ENCODE measurements at regions not wholly inside any gene's neighbourhood (a gene's known extent, or its start where the extent isn't known, plus 50 kb on each side); places are given as distances from the start of the nearest gene placed in this dataset.

DNA sequence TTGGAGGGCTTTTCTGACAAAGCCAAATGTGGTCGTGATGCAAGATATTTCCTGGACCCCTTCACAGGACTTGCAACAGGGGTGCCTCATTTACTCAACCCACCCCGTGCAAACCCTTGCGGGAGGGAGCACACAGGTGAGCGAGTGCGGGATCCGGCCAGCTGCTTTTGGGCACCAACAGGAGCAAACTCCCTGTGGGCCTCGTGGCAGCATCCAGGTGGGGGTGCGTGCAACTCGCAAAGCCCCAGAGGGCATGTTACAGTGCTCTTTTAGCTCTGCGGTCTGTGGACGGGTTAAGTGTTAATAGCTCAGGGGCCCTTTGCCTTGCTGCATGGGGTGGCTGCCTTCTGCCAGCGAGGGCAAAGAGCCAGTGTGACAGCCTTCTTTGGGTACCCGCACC is 707.6 kb upstream of the MDGA2 start:
- H3K27me3 ChIP-seq (replicated peaks in 1 of 2; ENCODE audit: control insufficient read depth in 2 of 2, extremely low read depth in 1 of 2, insufficient read depth in 2 of 2, low read length in 1 of 2): no peaks in the 10 kb centered on the region
- H3K36me3 ChIP-seq (ENCODE audit: control insufficient read depth in 2 of 2, extremely low read depth in 1 of 2, insufficient read depth in 1 of 2, low read length in 1 of 2): no peaks in the 10 kb centered on the region
- H3K36me3 Mint-ChIP-seq: no peaks in the 10 kb centered on the region
- peaks cover 0 to 11% (median 9%) of the 10 kb centered on the region in 3 donors for H3K9me3 Mint-ChIP-seq
- POLR2A ChIA-PET: no interaction called here
- no peak for ATAC-seq (replicated peaks in 1 of 4)
- WGBS (ENCODE audit: insufficient coverage): 91% methylated on average over 12 of the region's 13 CpGs
- H3K4me1 ChIP-seq (ENCODE audit: control insufficient read depth in 1 of 2, extremely low read depth in 1 of 2, insufficient read depth in 2 of 2, low read length in 2 of 2): no peaks in the 10 kb centered on the region
- no peaks in the 10 kb centered on the region for H3K27me3 Mint-ChIP-seq
- no peak overlapping the region for H3K4me3 ChIP-seq (ENCODE audit: control insufficient read depth in 1 of 2, extremely low read depth in 1 of 2, low read length in 1 of 2)
- CTCF ChIA-PET: no interaction called here
- no peaks in the 10 kb centered on the region for H3K4me1 Mint-ChIP-seq
- H3K4me3 Mint-ChIP-seq: no peak overlapping the region
- H3K9me3 ChIP-seq: no peaks in the 10 kb centered on the region
- H3K27ac ChIP-seq (ENCODE audit: low read length): no peak overlapping the region
- H3K27ac Mint-ChIP-seq: no peak overlapping the region
- DNase-seq: no peak

DNA sequence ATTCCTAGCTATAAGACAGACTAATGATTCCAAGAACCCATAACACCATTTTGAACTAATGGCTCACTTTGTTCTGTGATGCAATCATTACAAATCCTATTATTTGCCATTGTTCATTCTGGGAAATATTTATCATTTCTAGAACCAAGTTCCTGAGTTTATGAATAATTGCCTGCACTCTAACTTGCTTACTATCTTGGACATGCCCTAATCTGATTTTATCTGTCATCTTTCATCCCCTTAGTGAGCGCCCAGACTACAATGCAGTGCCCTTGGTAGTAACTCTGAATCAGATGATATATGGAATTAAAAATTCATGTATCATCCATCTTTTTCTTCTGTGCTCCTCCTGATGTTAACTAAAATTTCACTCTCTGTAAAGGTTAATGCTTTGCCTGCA is 703.1 kb upstream of the MDGA2 start:
- H3K4me3 Mint-ChIP-seq: no peak overlapping the region
- H3K27me3 Mint-ChIP-seq: no peaks in the 10 kb centered on the region
- ATAC-seq (replicated peaks in 1 of 4) (no peak), DNase-seq (no peak)
- H3K9me3 ChIP-seq: no peaks in the 10 kb centered on the region
- no CpG with 5 or more reads among the region's 1 CpG for WGBS (ENCODE audit: insufficient coverage)
- H3K36me3 ChIP-seq (ENCODE audit: control insufficient read depth in 2 of 2, extremely low read depth in 1 of 2, insufficient read depth in 1 of 2, low read length in 1 of 2): no peaks in the 10 kb centered on the region
- H3K4me3 ChIP-seq (ENCODE audit: control insufficient read depth in 1 of 2, extremely low read depth in 1 of 2, low read length in 1 of 2): no peak overlapping the region
- H3K4me1 Mint-ChIP-seq: no peaks in the 10 kb centered on the region
- no peaks in the 10 kb centered on the region for H3K36me3 Mint-ChIP-seq
- ChIA-PET POLR2A (no interaction called here), CTCF (interaction anchor here in 1 of 2 donors (0.6 kb wide), 1 partner anchor 1912 kb away, joined by 3 read pairs; no protein-coding TSS in a partner anchor)
- H3K4me1 ChIP-seq (ENCODE audit: control insufficient read depth in 1 of 2, extremely low read depth in 1 of 2, insufficient read depth in 2 of 2, low read length in 2 of 2): no peaks in the 10 kb centered on the region
- no peak overlapping the region for H3K27ac ChIP-seq (ENCODE audit: low read length)
- H3K27ac Mint-ChIP-seq: no peak overlapping the region
- H3K27me3 ChIP-seq (replicated peaks in 1 of 2; ENCODE audit: control insufficient read depth in 2 of 2, extremely low read depth in 1 of 2, insufficient read depth in 2 of 2, low read length in 1 of 2): no peaks in the 10 kb centered on the region
- peaks cover 0 to 11% (median 9%) of the 10 kb centered on the region in 3 donors for H3K9me3 Mint-ChIP-seq

DNA sequence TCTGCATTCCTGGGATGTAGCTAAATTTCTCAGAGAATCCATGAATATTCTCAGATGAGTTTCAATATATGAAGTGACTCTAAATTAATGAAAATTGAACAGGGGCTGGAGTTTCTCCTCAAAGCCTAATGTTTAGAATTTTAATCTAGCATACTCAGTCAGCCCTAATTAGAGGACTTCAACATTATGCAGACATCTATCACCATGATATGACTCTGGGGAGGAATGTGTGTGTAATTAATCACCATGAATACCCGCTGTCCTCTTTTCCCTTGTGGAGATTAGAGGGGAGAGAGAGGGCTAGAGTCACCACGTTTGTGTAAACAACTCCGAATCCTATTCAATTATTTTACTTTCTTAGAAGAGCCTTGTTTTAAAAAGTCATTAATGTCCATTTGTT is 698.6 kb upstream of the MDGA2 start:
- H3K4me1 ChIP-seq (ENCODE audit: control insufficient read depth in 1 of 2, extremely low read depth in 1 of 2, insufficient read depth in 2 of 2, low read length in 2 of 2): no peaks in the 10 kb centered on the region
- Mint-ChIP-seq H3K27me3 (no peaks in the 10 kb centered on the region), H3K36me3 (no peaks in the 10 kb centered on the region), H3K9me3 (peaks cover 7 to 8% (median 8%) of the 10 kb centered on the region in 3 donors), H3K4me1 (no peaks in the 10 kb centered on the region), H3K27ac (no peak overlapping the region), H3K4me3 (no peak overlapping the region)
- no peak overlapping the region for H3K27ac ChIP-seq (ENCODE audit: low read length)
- CTCF ChIA-PET: no interaction called here
- DNase-seq (no peak), ATAC-seq (replicated peaks in 1 of 4) (no peak)
- no peaks in the 10 kb centered on the region for H3K27me3 ChIP-seq (replicated peaks in 1 of 2; ENCODE audit: control insufficient read depth in 2 of 2, extremely low read depth in 1 of 2, insufficient read depth in 2 of 2, low read length in 1 of 2)
- no CpG with 5 or more reads among the region's 3 CpGs for WGBS (ENCODE audit: insufficient coverage)
- no peaks in the 10 kb centered on the region for H3K9me3 ChIP-seq
- no peak overlapping the region for H3K4me3 ChIP-seq (ENCODE audit: control insufficient read depth in 1 of 2, extremely low read depth in 1 of 2, low read length in 1 of 2)
- H3K36me3 ChIP-seq (ENCODE audit: control insufficient read depth in 2 of 2, extremely low read depth in 1 of 2, insufficient read depth in 1 of 2, low read length in 1 of 2): no peaks in the 10 kb centered on the region
- POLR2A ChIA-PET: no interaction called here

- Mint-ChIP-seq H3K27me3 (no peaks in the 10 kb centered on the region), H3K9me3 (peaks cover 3 to 8% (median 3%) of the 10 kb centered on the region in 3 donors), H3K36me3 (no peaks in the 10 kb centered on the region), H3K27ac (no peak overlapping the region), H3K4me3 (no peak overlapping the region), H3K4me1 (no peaks in the 10 kb centered on the region)
- ATAC-seq (replicated peaks in 1 of 4) (no peak), DNase-seq (no peak)
- ChIA-PET CTCF (no interaction called here), POLR2A (no interaction called here)
- Histone ChIP-seq H3K9me3 (no peaks in the 10 kb centered on the region), H3K36me3 (ENCODE audit: control insufficient read depth in 2 of 2, extremely low read depth in 1 of 2, insufficient read depth in 1 of 2, low read length in 1 of 2) (no peaks in the 10 kb centered on the region), H3K4me1 (ENCODE audit: control insufficient read depth in 1 of 2, extremely low read depth in 1 of 2, insufficient read depth in 2 of 2, low read length in 2 of 2) (no peaks in the 10 kb centered on the region), H3K27ac (ENCODE audit: low read length) (no peak overlapping the region), H3K27me3 (replicated peaks in 1 of 2; ENCODE audit: control insufficient read depth in 2 of 2, extremely low read depth in 1 of 2, insufficient read depth in 2 of 2, low read length in 1 of 2) (no peaks in the 10 kb centered on the region), H3K4me3 (ENCODE audit: control insufficient read depth in 1 of 2, extremely low read depth in 1 of 2, low read length in 1 of 2) (no peak overlapping the region)
- 88% methylated on average over 1 of the region's 2 CpGs for WGBS (ENCODE audit: insufficient coverage)
Measured at GRCh38 chr14:48350971-48351370, 675.6 kb upstream of the MDGA2 start.

- WGBS (ENCODE audit: insufficient coverage): no CpG with 5 or more reads among the region's 2 CpGs
- Mint-ChIP-seq H3K36me3 (no peaks in the 10 kb centered on the region), H3K27me3 (no peaks in the 10 kb centered on the region)
Measured at GRCh38 chr14:48349689-48350088, 674.3 kb upstream of the MDGA2 start.

GRCh38 chr14:48341069-48341468 is 665.7 kb upstream of the MDGA2 start:
- ATAC-seq (replicated peaks in 1 of 4): no peak

More at GRCh38 chr14:48349689-48350088, 674.3 kb upstream of the MDGA2 start:
- Mint-ChIP-seq H3K4me3 (no peak overlapping the region), H3K4me1 (no peaks in the 10 kb centered on the region), H3K27ac (no peak overlapping the region), H3K9me3 (peaks cover 4 to 7% (median 5%) of the 10 kb centered on the region in 3 donors)
- POLR2A ChIA-PET: no interaction called here
- H3K27ac ChIP-seq (ENCODE audit: low read length): no peak overlapping the region
- DNase-seq (no peak), ATAC-seq (replicated peaks in 1 of 4) (no peak)
- H3K4me3 ChIP-seq (ENCODE audit: control insufficient read depth in 1 of 2, extremely low read depth in 1 of 2, low read length in 1 of 2): no peak overlapping the region
- CTCF ChIA-PET: no interaction called here
- H3K9me3 ChIP-seq: no peaks in the 10 kb centered on the region
- H3K36me3 ChIP-seq (ENCODE audit: control insufficient read depth in 2 of 2, extremely low read depth in 1 of 2, insufficient read depth in 1 of 2, low read length in 1 of 2): no peaks in the 10 kb centered on the region
- no peaks in the 10 kb centered on the region for H3K4me1 ChIP-seq (ENCODE audit: control insufficient read depth in 1 of 2, extremely low read depth in 1 of 2, insufficient read depth in 2 of 2, low read length in 2 of 2)
- no peaks in the 10 kb centered on the region for H3K27me3 ChIP-seq (replicated peaks in 1 of 2; ENCODE audit: control insufficient read depth in 2 of 2, extremely low read depth in 1 of 2, insufficient read depth in 2 of 2, low read length in 1 of 2)

More at GRCh38 chr14:48341069-48341468, 665.7 kb upstream of the MDGA2 start:
- Mint-ChIP-seq H3K27ac (no peak overlapping the region), H3K27me3 (no peaks in the 10 kb centered on the region), H3K4me3 (no peak overlapping the region), H3K4me1 (no peaks in the 10 kb centered on the region), H3K36me3 (no peaks in the 10 kb centered on the region), H3K9me3 (peaks cover 21 to 34% (median 29%) of the 10 kb centered on the region in 3 donors)
- Histone ChIP-seq H3K36me3 (ENCODE audit: control insufficient read depth in 2 of 2, extremely low read depth in 1 of 2, insufficient read depth in 1 of 2, low read length in 1 of 2) (no peaks in the 10 kb centered on the region), H3K27me3 (replicated peaks in 1 of 2; ENCODE audit: control insufficient read depth in 2 of 2, extremely low read depth in 1 of 2, insufficient read depth in 2 of 2, low read length in 1 of 2) (no peaks in the 10 kb centered on the region), H3K9me3 (no peaks in the 10 kb centered on the region), H3K27ac (ENCODE audit: low read length) (no peak overlapping the region), H3K4me3 (ENCODE audit: control insufficient read depth in 1 of 2, extremely low read depth in 1 of 2, low read length in 1 of 2) (no peak overlapping the region), H3K4me1 (ENCODE audit: control insufficient read depth in 1 of 2, extremely low read depth in 1 of 2, insufficient read depth in 2 of 2, low read length in 2 of 2) (no peaks in the 10 kb centered on the region)
- DNase-seq: no peak
- CTCF ChIA-PET: interaction anchor here in 1 of 2 donors (0.6 kb wide), 1 partner anchor 11 kb away, joined by 5 read pairs; no protein-coding TSS in a partner anchor
- WGBS (ENCODE audit: insufficient coverage): no CpG with 5 or more reads among the region's 1 CpG
- POLR2A ChIA-PET: no interaction called here
